Naive thymus-derived CD8-positive, alpha-beta T cell (primary cell): ENCODE measurements at regions not wholly inside any gene's neighbourhood (a gene's known extent, or its start where the extent isn't known, plus 50 kb on each side); places are given as distances from the start of the nearest gene placed in this dataset.

ENCODE experiments used
- ATAC-seq, 2 donors: fragments of 150-1000 bp; cut with Tn5 transposase in 1 of 2; sonication (Bioruptor Pico), chemical (Tn5 transposase) in 1 of 2; 1 replicate in 1 of 2; 2 replicates in 1 of 2; pipeline ENCODE4 v1.10.0; 2021; ENCODE audit warnings: mild to moderate bottlenecking in 2 of 2, moderate library complexity in 2 of 2
- POLR2A ChIA-PET: fragments of 350-600 bp; sonication (Branson Sonifier 250); formaldehyde crosslinking; loops from one replicate; lab custom pipeline; 2021; ENCODE audit warnings: antibody characterized with exemption; lab: Charles Lee
- DNase-seq, 10 donors: peaks; one replicate each; pipeline versions ENCODE4 v3.0.0 to v3.0.0-alpha.2; 2020 to 2022
- H3K27ac Mint-ChIP-seq, 10 donors: one replicate each; pipeline ENCODE4 v1.8.0; 2020 to 2022; ENCODE audit warnings: mild to moderate bottlenecking in 10 of 10, mixed read lengths in 10 of 10, moderate library complexity in 4 of 10, inconsistent platforms in 1 of 10
- H3K27me3 Mint-ChIP-seq, 5 donors: one replicate each; pipeline ENCODE4 v1.8.0; 2021 to 2022; ENCODE audit warnings: mixed read lengths in 5 of 5
- H3K36me3 Mint-ChIP-seq, 3 donors: one replicate each; pipeline ENCODE4 v1.8.0; 2020 to 2022; ENCODE audit warnings: mixed read lengths in 3 of 3, mild to moderate bottlenecking in 2 of 3, inconsistent platforms in 1 of 3
- H3K4me1 Mint-ChIP-seq, 4 donors: one replicate each; pipeline ENCODE4 v1.8.0; 2021 to 2022; ENCODE audit warnings: mixed read lengths in 4 of 4
- H3K4me3 Mint-ChIP-seq, 10 donors: one replicate each; pipeline ENCODE4 v1.8.0; 2020 to 2022; ENCODE audit warnings: mild to moderate bottlenecking in 10 of 10, mixed read lengths in 10 of 10, moderate library complexity in 6 of 10, inconsistent platforms in 1 of 10
- H3K9me3 Mint-ChIP-seq, 9 donors: one replicate each; pipeline ENCODE4 v1.8.0; 2020 to 2022; ENCODE audit warnings: mixed read lengths in 9 of 9, mild to moderate bottlenecking in 3 of 9, inconsistent platforms in 1 of 9, moderate library complexity in 1 of 9

DNA sequence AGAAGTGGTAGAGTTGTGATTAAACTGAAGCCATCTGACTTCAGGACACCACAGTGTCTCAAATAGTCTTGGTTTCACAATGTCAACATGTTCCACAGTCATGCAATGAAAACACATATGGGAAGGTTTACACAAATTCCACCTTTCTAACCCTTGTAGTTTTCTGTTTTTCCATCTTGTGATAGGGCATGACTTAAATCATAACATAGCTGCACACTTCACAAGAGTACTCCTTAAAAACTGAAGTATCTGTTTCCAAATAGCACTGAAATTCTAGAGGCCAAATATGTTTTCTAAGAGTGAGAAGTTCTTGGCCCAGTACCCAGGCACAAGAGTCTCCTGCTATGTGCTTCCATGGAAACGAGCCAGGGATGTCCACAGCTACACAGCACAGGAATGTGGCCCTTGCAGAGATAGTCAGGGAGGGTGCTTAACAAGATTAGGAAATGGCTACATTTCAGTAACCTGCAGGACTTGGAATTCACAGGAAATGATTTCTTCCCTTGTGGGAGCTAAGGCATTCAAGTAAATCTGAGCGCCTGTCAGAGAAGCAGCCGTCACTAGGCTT, 269.1 kb downstream of the NDFIP2 start:
- no peaks in the 10 kb centered on the region for H3K36me3 Mint-ChIP-seq
- H3K27ac Mint-ChIP-seq, result no peak overlapping the region
- no peak overlapping the region for H3K4me3 Mint-ChIP-seq
- no peaks in the 10 kb centered on the region for H3K9me3 Mint-ChIP-seq
- H3K27me3 Mint-ChIP-seq, result peaks cover 0 to 4% (median 0%) of the 10 kb centered on the region in 5 donors
- POLR2A ChIA-PET, result no interaction called here
- DNase-seq (no peak), ATAC-seq (no peak)
- no peaks in the 10 kb centered on the region for H3K4me1 Mint-ChIP-seq

GRCh38 chr13:79749566-79749965, 268.6 kb downstream of the NDFIP2 start:
- Mint-ChIP-seq H3K4me3 (no peak overlapping the region), H3K27ac (no peak overlapping the region), H3K4me1 (no peaks in the 10 kb centered on the region), H3K9me3 (no peaks in the 10 kb centered on the region), H3K27me3 (peaks cover 0 to 4% (median 0%) of the 10 kb centered on the region in 5 donors), H3K36me3 (no peaks in the 10 kb centered on the region)
- POLR2A ChIA-PET, result no interaction called here
- ATAC-seq (no peak), DNase-seq (no peak)

- Mint-ChIP-seq H3K27me3 (peaks cover 0 to 10% (median 3%) of the 10 kb centered on the region in 5 donors), H3K27ac (no peak overlapping the region), H3K36me3 (no peaks in the 10 kb centered on the region), H3K4me3 (no peak overlapping the region), H3K4me1 (no peaks in the 10 kb centered on the region), H3K9me3 (no peaks in the 10 kb centered on the region)
- POLR2A ChIA-PET, result no interaction called here
- ATAC-seq (no peak), DNase-seq (no peak)
Observed at GRCh38 chr13:79745081-79745480, 264.1 kb downstream of the NDFIP2 start.

- Mint-ChIP-seq H3K4me1 (no peaks in the 10 kb centered on the region), H3K9me3 (no peaks in the 10 kb centered on the region), H3K27ac (no peak overlapping the region), H3K27me3 (peaks cover 0 to 10% (median 3%) of the 10 kb centered on the region in 5 donors), H3K36me3 (no peaks in the 10 kb centered on the region), H3K4me3 (no peak overlapping the region)
- POLR2A ChIA-PET, result no interaction called here
- ATAC-seq (no peak), DNase-seq (no peak)
Observed at GRCh38 chr13:79742923-79743322, 262.0 kb downstream of the NDFIP2 start.

DNA sequence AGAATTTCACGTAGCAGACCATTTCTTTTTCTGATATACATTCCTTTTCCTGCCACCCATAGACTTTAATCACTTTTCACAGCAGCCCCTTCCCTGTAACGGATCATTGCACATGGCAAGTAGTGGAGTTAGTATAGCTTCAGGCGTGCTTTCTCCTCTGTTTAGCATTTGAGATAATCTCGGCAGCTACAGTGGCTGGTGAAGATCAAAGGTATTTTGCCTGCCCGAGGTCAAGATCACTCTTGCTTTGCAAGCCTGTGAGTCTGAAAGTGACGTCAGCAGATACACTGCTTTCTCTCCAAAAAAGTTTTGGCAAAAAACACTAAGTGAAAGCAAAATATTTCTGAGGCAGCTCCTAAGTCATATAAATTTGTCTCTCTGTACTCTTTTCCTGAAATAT, 260.0 kb downstream of the NDFIP2 start:
- POLR2A ChIA-PET, result no interaction called here
- ATAC-seq (no peak), DNase-seq (no peak)
- Mint-ChIP-seq H3K27ac (no peak overlapping the region), H3K9me3 (no peaks in the 10 kb centered on the region), H3K36me3 (no peaks in the 10 kb centered on the region), H3K4me3 (no peak overlapping the region), H3K27me3 (peaks cover 2 to 10% (median 4%) of the 10 kb centered on the region in 5 donors), H3K4me1 (no peaks in the 10 kb centered on the region)

DNA sequence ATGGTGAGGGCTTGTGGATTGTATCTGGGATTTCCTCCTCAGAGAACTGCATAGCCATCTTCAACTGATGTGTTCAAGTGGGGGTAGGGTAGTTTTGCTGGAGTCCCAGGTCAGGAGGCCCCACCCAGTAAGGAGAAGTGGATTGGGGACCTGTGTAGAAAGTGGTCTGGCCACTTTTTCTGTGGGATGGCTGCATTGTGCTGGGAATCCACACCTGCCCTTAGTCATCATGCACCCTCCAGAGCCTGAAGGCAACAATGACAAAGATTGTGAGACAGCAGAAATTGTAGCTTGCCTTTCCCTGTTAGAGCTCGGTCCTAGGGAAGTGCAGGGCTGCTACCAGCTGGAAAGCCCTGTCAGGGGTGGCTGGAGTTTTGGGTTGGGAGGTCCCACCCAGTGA, 255.4 kb downstream of the NDFIP2 start:
- no peaks in the 10 kb centered on the region for H3K36me3 Mint-ChIP-seq
- H3K9me3 Mint-ChIP-seq, result peaks cover 0 to 31% (median 2%) of the 10 kb centered on the region in 9 donors
- no peak overlapping the region for H3K27ac Mint-ChIP-seq
- no peak overlapping the region for H3K4me3 Mint-ChIP-seq
- POLR2A ChIA-PET, result no interaction called here
- ATAC-seq (no peak), DNase-seq (no peak)
- H3K27me3 Mint-ChIP-seq, result peaks cover 2 to 7% (median 5%) of the 10 kb centered on the region in 5 donors
- H3K4me1 Mint-ChIP-seq, result no peaks in the 10 kb centered on the region

GRCh38 chr13:79735228-79735627, 254.3 kb downstream of the NDFIP2 start:
- POLR2A ChIA-PET, result no interaction called here
- Mint-ChIP-seq H3K36me3 (no peaks in the 10 kb centered on the region), H3K27ac (no peak overlapping the region), H3K27me3 (peaks cover 0 to 5% (median 2%) of the 10 kb centered on the region in 5 donors), H3K4me3 (no peak overlapping the region), H3K4me1 (no peaks in the 10 kb centered on the region), H3K9me3 (peaks cover 0 to 31% (median 2%) of the 10 kb centered on the region in 9 donors)
- ATAC-seq (no peak), DNase-seq (no peak)

GRCh38 chr13:79727086-79727485, 246.1 kb downstream of the NDFIP2 start:
- POLR2A ChIA-PET, result no interaction called here
- DNase-seq (no peak), ATAC-seq (no peak)
- Mint-ChIP-seq H3K36me3 (no peaks in the 10 kb centered on the region), H3K9me3 (peaks cover 0 to 7% (median 2%) of the 10 kb centered on the region in 9 donors), H3K4me1 (no peaks in the 10 kb centered on the region), H3K27me3 (peaks cover 0 to 4% (median 0%) of the 10 kb centered on the region in 5 donors), H3K4me3 (no peak overlapping the region), H3K27ac (no peak overlapping the region)

DNA sequence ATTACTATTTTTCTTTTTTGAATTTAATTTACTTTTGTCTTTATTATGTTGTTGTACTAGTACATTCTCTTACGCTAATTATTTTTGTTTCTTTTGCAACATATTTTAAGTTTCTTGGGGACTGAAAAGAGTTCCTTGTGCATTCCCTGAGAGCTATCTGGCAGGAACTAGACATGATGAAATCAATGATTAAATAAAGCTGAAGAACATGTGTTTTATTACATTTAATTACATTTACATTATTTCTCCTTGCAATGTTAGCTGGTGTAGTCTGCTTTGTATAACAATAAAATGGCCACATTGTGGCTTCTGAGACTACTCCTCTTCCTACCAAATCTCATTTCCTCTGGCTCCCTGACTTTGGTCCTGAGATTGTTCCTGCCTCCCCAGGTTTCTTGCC, 244.9 kb downstream of the NDFIP2 start:
- Mint-ChIP-seq H3K36me3 (no peaks in the 10 kb centered on the region), H3K27ac (no peak overlapping the region), H3K27me3 (peaks cover 0 to 4% (median 0%) of the 10 kb centered on the region in 5 donors), H3K9me3 (peaks cover 0 to 4% (median 0%) of the 10 kb centered on the region in 9 donors), H3K4me3 (no peak overlapping the region), H3K4me1 (no peaks in the 10 kb centered on the region)
- no peak for ATAC-seq
- POLR2A ChIA-PET, result no interaction called here
- no peak for DNase-seq

DNA sequence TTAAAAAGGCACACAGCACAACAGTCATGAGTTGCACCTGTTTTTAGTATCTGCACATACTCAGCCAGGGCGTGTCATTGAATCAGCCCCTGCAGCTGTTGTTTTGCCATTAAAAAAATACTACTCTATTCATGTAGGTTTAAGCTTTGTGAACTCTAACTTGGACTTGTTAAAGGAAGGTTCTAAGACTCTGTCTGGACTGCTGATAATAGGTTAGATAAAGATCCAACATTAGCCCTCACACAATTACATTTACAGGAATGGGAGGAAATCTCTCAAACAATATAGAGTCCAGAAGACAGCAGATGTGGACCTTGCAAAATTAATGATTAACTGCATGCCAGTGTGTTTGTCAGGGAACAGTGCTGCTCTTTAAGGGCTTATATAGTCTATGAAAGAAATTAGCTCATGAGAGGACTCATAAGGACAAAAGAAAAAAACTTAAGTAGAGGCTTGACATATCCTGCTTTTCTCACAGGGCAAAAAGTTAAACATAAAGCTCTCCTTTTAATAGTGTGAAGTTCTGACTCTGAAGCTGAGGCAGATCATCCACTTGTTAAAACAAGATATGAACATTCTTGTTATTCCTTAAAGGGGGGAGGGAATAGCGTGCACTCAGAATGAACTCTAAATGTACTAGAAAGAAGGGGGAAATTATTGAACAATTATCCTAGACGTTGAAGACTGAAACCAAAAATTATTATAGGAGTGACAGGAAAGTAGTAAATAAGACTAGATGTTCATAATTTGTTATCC, 243.6 kb downstream of the NDFIP2 start:
- H3K27ac Mint-ChIP-seq, result no peak overlapping the region
- peaks cover 0 to 2% (median 0%) of the 10 kb centered on the region in 9 donors for H3K9me3 Mint-ChIP-seq
- ATAC-seq, result no peak
- DNase-seq, result no peak
- no peaks in the 10 kb centered on the region for H3K36me3 Mint-ChIP-seq
- H3K27me3 Mint-ChIP-seq, result peaks cover 0 to 4% (median 0%) of the 10 kb centered on the region in 5 donors
- no peaks in the 10 kb centered on the region for H3K4me1 Mint-ChIP-seq
- POLR2A ChIA-PET, result no interaction called here
- no peak overlapping the region for H3K4me3 Mint-ChIP-seq

DNA sequence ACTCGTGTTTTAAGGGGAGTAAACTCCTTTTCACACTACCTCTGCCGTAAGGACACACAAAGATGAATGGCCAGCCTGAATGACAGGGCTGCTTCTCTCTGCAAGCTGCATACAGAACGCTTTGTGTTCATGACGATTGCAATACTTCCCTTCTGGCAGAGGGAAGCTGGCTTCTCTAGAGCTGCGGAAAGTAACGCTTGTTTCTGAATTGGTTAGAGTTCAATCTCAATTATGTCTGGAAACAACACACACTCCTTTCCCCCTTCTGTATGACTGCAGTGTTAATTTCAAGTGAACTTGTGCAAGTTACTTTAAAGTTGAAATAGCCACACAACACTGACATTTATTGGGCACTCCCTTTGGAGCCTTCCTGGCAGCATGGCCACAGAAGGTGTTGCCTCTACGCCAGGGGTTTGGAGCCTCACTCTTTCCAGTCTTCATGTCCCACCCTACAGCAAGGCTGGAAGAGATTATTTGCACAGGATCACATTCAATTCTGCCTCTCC, 242.6 kb downstream of the NDFIP2 start:
- peaks cover 0 to 4% (median 2%) of the 10 kb centered on the region in 9 donors for H3K9me3 Mint-ChIP-seq
- peaks cover 0 to 4% (median 0%) of the 10 kb centered on the region in 5 donors for H3K27me3 Mint-ChIP-seq
- no peak overlapping the region for H3K4me3 Mint-ChIP-seq

GRCh38 chr13:79722885-79723445, 242.0 kb downstream of the NDFIP2 start:
- DNase-seq, result no peak
- Mint-ChIP-seq H3K4me1 (no peaks in the 10 kb centered on the region), H3K27me3 (peaks cover 0 to 4% (median 0%) of the 10 kb centered on the region in 5 donors), H3K9me3 (peaks cover 0 to 7% (median 3%) of the 10 kb centered on the region in 9 donors), H3K36me3 (no peaks in the 10 kb centered on the region), H3K27ac (no peak overlapping the region), H3K4me3 (no peak overlapping the region)
- no peak for ATAC-seq
- POLR2A ChIA-PET, result no interaction called here

More for the DNA sequence above, 242.6 kb downstream of the NDFIP2 start:
- no peak for DNase-seq
- Mint-ChIP-seq H3K27ac (no peak overlapping the region), H3K4me1 (no peaks in the 10 kb centered on the region), H3K36me3 (no peaks in the 10 kb centered on the region)
- ATAC-seq, result no peak
- POLR2A ChIA-PET, result no interaction called here

- no peak for DNase-seq
- Mint-ChIP-seq H3K9me3 (peaks cover 0 to 11% (median 4%) of the 10 kb centered on the region in 9 donors), H3K27me3 (peaks cover 2 to 8% (median 5%) of the 10 kb centered on the region in 5 donors), H3K4me1 (no peaks in the 10 kb centered on the region), H3K27ac (no peak overlapping the region), H3K4me3 (no peak overlapping the region), H3K36me3 (no peaks in the 10 kb centered on the region)
- POLR2A ChIA-PET, result no interaction called here
- no peak for ATAC-seq
Observed at GRCh38 chr13:79716191-79716590, 235.2 kb downstream of the NDFIP2 start.
